ENCODE measurements at regions not wholly inside any gene's neighbourhood (a gene's known extent, or its start where the extent isn't known, plus 50 kb on each side); places are given as distances from the start of the nearest gene placed in this dataset.
"Not testable (repeated sequence)": the region's sequence is repeated elsewhere in the genome, so short reads cannot be mapped to it uniquely, and the experiment has no call there.

GRCh38 chr18:75966431-75966830, 528.6 kb downstream of the ZNF516 start:
- no peak for TF ChIP-seq CTCF (IDR thresholded peaks at IDR 0.05; ENCODE audit: unreplicated experiment)
- ChIA-PET POLR2A (no interaction called here), CTCF (no interaction called here)
- intact Hi-C loops (cut with micrococcal nuclease) = no loop called here
- no peaks in the 10 kb centered on the region for H3K4me1 Mint-ChIP-seq (ENCODE audit: insufficient read depth, unreplicated experiment)
- H3K36me3 Mint-ChIP-seq (ENCODE audit: insufficient read depth, unreplicated experiment) = no peaks in the 10 kb centered on the region
- no peaks in the 10 kb centered on the region for H3K9me3 Mint-ChIP-seq (ENCODE audit: unreplicated experiment)
- H3K27ac Mint-ChIP-seq (ENCODE audit: low read depth, unreplicated experiment) = no peak overlapping the region
- no peak overlapping the region for H3K4me3 Mint-ChIP-seq (ENCODE audit: unreplicated experiment)
- no peaks in the 10 kb centered on the region for H3K27me3 Mint-ChIP-seq (ENCODE audit: insufficient read depth, unreplicated experiment)
- no peak for DNase-seq (ENCODE audit: unreplicated experiment)
- BruUV-seq (replicated peaks) = no TSS peak

GRCh38 chr18:75962036-75962572, 532.9 kb downstream of the ZNF516 start:
- intact Hi-C loops (cut with micrococcal nuclease) = no loop called here
- Mint-ChIP-seq H3K27me3 (ENCODE audit: insufficient read depth, unreplicated experiment) (no peaks in the 10 kb centered on the region), H3K9me3 (ENCODE audit: unreplicated experiment) (no peaks in the 10 kb centered on the region), H3K4me1 (ENCODE audit: insufficient read depth, unreplicated experiment) (no peaks in the 10 kb centered on the region), H3K27ac (ENCODE audit: low read depth, unreplicated experiment) (no peak overlapping the region), H3K36me3 (ENCODE audit: insufficient read depth, unreplicated experiment) (no peaks in the 10 kb centered on the region), H3K4me3 (ENCODE audit: unreplicated experiment) (no peak overlapping the region)
- no peak for DNase-seq (ENCODE audit: unreplicated experiment)
- ChIA-PET POLR2A (interaction anchor here (0.7 kb wide), 1 partner anchor 40 kb away, joined by 3 read pairs; no protein-coding TSS in a partner anchor), CTCF (interaction anchor here (0.6 kb wide), 1 partner anchor 103 kb away, joined by 3 read pairs; no protein-coding TSS in a partner anchor)
- BruUV-seq (replicated peaks) = no TSS peak
- TF ChIP-seq CTCF (IDR thresholded peaks at IDR 0.05; ENCODE audit: unreplicated experiment) = no peak

DNA sequence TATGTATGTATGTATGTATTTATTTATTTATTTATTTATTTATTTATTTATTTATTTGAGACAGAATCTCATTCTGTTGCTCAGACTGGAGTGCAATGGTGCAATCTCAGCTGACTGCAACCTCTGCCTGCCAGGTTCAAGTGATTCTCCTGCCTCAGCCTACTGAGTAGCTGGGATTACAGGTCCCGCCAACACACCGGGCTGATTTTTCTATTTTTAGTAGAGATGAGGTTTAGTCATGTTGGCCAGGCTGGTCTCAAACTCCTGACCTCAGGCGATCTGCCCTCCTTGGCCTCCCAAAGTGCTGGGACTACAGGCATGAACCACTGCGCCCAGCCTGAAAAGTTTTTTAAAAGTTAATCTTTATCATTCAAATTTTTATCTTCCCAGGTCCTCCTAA, 532.9 kb upstream of the SMIM21 start:
- H3K36me3 Mint-ChIP-seq (ENCODE audit: insufficient read depth, unreplicated experiment); H3K4me3 Mint-ChIP-seq (ENCODE audit: unreplicated experiment); POLR2A ChIA-PET; H3K4me1 Mint-ChIP-seq (ENCODE audit: insufficient read depth, unreplicated experiment); DNase-seq (ENCODE audit: unreplicated experiment); intact Hi-C loops (cut with micrococcal nuclease); H3K27me3 Mint-ChIP-seq (ENCODE audit: insufficient read depth, unreplicated experiment); BruUV-seq (replicated peaks); H3K9me3 Mint-ChIP-seq (ENCODE audit: unreplicated experiment); H3K27ac Mint-ChIP-seq (ENCODE audit: low read depth, unreplicated experiment): not testable (repeated sequence)
- CTCF ChIA-PET = interaction anchor here (0.6 kb wide), 1 partner anchor 40 kb away, joined by 3 read pairs; no protein-coding TSS in a partner anchor

GRCh38 chr18:75959150-75959549, 531.6 kb upstream of the SMIM21 start:
- Mint-ChIP-seq H3K4me1 (ENCODE audit: insufficient read depth, unreplicated experiment) (no peaks in the 10 kb centered on the region), H3K9me3 (ENCODE audit: unreplicated experiment) (no peaks in the 10 kb centered on the region), H3K36me3 (ENCODE audit: insufficient read depth, unreplicated experiment) (no peaks in the 10 kb centered on the region), H3K27ac (ENCODE audit: low read depth, unreplicated experiment) (no peak overlapping the region), H3K4me3 (ENCODE audit: unreplicated experiment) (no peak overlapping the region), H3K27me3 (ENCODE audit: insufficient read depth, unreplicated experiment) (no peaks in the 10 kb centered on the region)
- CTCF ChIA-PET = interaction anchor here (0.5 kb wide), 1 partner anchor 297 kb away, joined by 8 read pairs; no protein-coding TSS in a partner anchor
- BruUV-seq (replicated peaks) = no TSS peak
- POLR2A ChIA-PET = no interaction called here
- no peak for DNase-seq (ENCODE audit: unreplicated experiment)
- intact Hi-C loops (cut with micrococcal nuclease) = no loop called here
- no peak for TF ChIP-seq CTCF (IDR thresholded peaks at IDR 0.05; ENCODE audit: unreplicated experiment)

- ChIA-PET POLR2A (no interaction called here), CTCF (no interaction called here)
- TF ChIP-seq CTCF (IDR thresholded peaks at IDR 0.05; ENCODE audit: unreplicated experiment) = peak; percentile 12
- H3K27me3 Mint-ChIP-seq (ENCODE audit: insufficient read depth, unreplicated experiment) = no peaks in the 10 kb centered on the region
- no peak overlapping the region for H3K4me3 Mint-ChIP-seq (ENCODE audit: unreplicated experiment)
- peak; percentile 26 for DNase-seq (ENCODE audit: unreplicated experiment)
- no peaks in the 10 kb centered on the region for H3K36me3 Mint-ChIP-seq (ENCODE audit: insufficient read depth, unreplicated experiment)
- intact Hi-C loops (cut with micrococcal nuclease) = no loop called here
- no peaks in the 10 kb centered on the region for H3K9me3 Mint-ChIP-seq (ENCODE audit: unreplicated experiment)
- no TSS peak for BruUV-seq (replicated peaks)
- no peak overlapping the region for H3K27ac Mint-ChIP-seq (ENCODE audit: low read depth, unreplicated experiment)
- no peaks in the 10 kb centered on the region for H3K4me1 Mint-ChIP-seq (ENCODE audit: insufficient read depth, unreplicated experiment)
Observed at GRCh38 chr18:75958683-75959082, 531.2 kb upstream of the SMIM21 start.

All from MCF 10A (cell line).